Liver (tissue), 8 donors: ENCODE measurements at regions not wholly inside any gene's neighbourhood (a gene's known extent, or its start where the extent isn't known, plus 50 kb on each side); places are given as distances from the start of the nearest gene placed in this dataset.

Source experiments
- DNase-seq: peaks from one replicate; pipeline ENCODE4 v3.0.0-alpha.2; 2017; ENCODE audit warnings: low spot score
- H3K27ac ChIP-seq, 2 donors: one replicate each; pipeline ENCODE4 v1.7.0; 2013; ENCODE audit warnings: inconsistent platforms in 2 of 2, low read length in 2 of 2, control low read depth in 1 of 2, low read depth in 1 of 2, mild to moderate bottlenecking in 1 of 2
- H3K27me3 ChIP-seq, 4 donors: one replicate each; pipeline versions ENCODE4 v1.6.1 to v1.7.0; 2013; ENCODE audit warnings: low read length in 3 of 4, inconsistent platforms in 1 of 4, mild to moderate bottlenecking in 1 of 4, moderate library complexity in 1 of 4; ENCODE audit not compliant: control insufficient read depth in 4 of 4, insufficient read depth in 4 of 4
- H3K36me3 ChIP-seq, 4 donors: one replicate each; pipeline versions ENCODE4 v1.6.1 to v1.7.0; 2013; ENCODE audit warnings: low read length in 3 of 4, mild to moderate bottlenecking in 3 of 4, low read depth in 1 of 4, moderate library complexity in 1 of 4; ENCODE audit not compliant: control insufficient read depth in 4 of 4, insufficient read depth in 3 of 4
- H3K4me1 ChIP-seq, 4 donors: one replicate each; pipeline versions ENCODE4 v1.6.1 to v1.7.0; 2013; ENCODE audit warnings: low read length in 3 of 4, mild to moderate bottlenecking in 3 of 4, moderate library complexity in 1 of 4; ENCODE audit not compliant: control insufficient read depth in 4 of 4, insufficient read depth in 4 of 4
- H3K4me3 ChIP-seq, 3 donors: one replicate each; pipeline versions ENCODE4 v1.6.1 to v1.7.0; 2013; ENCODE audit warnings: low read length in 3 of 3, control low read depth in 1 of 3, low read depth in 1 of 3, mild to moderate bottlenecking in 1 of 3
- H3K9ac ChIP-seq, 2 donors: one replicate each; pipeline ENCODE4 v1.7.0; 2013; ENCODE audit warnings: low read length in 2 of 2, mild to moderate bottlenecking in 2 of 2, moderate library complexity in 2 of 2, control low read depth in 1 of 2, low read depth in 1 of 2
- H3K9me3 ChIP-seq, 4 donors: one replicate each; pipeline versions ENCODE4 v1.6.1 to v1.7.0; 2013; ENCODE audit warnings: low read length in 3 of 4; ENCODE audit not compliant: control insufficient read depth in 4 of 4
- EGR1 ChIP-seq, 2 donors: IDR thresholded peaks; 2 replicates each; pipeline ENCODE4 v1.6.1; 2016 to 2018; ENCODE audit warnings: antibody characterized with exemption in 2 of 2, low read depth in 2 of 2
- FOXA1 ChIP-seq: IDR thresholded peaks from 2 replicates; pipeline ENCODE4 v1.6.1; 2016; ENCODE audit warnings: antibody characterized with exemption
- FOXA2 ChIP-seq: IDR thresholded peaks from 2 replicates; pipeline ENCODE4 v1.6.1; 2016; ENCODE audit warnings: antibody characterized with exemption
- GABPA ChIP-seq, 2 donors: IDR thresholded peaks in 1 of 2; conservative IDR thresholded peaks in 1 of 2; 2 replicates each; pipeline ENCODE4 v1.6.1; 2016; ENCODE audit warnings: antibody characterized with exemption in 2 of 2, mild to moderate bottlenecking in 1 of 2, moderate library complexity in 1 of 2
- HNF4A ChIP-seq, 2 donors: conservative IDR thresholded peaks; 2 replicates each; pipeline ENCODE4 v1.6.1; 2016; ENCODE audit warnings: antibody characterized with exemption in 2 of 2, mild to moderate bottlenecking in 2 of 2
- HNF4G ChIP-seq: IDR thresholded peaks from 2 replicates; pipeline ENCODE4 v1.6.1; 2016; ENCODE audit warnings: antibody characterized with exemption
- JUND ChIP-seq, 2 donors: IDR thresholded peaks; 2 replicates each; pipeline ENCODE4 v1.6.1; 2016; ENCODE audit warnings: antibody characterized with exemption in 2 of 2
- NR2F2 ChIP-seq: IDR thresholded peaks from 2 replicates; pipeline ENCODE4 v1.6.1; 2016; ENCODE audit warnings: antibody characterized with exemption
- RAD21 ChIP-seq, 2 donors: IDR thresholded peaks; 2 replicates each; pipeline ENCODE4 v1.6.1; 2016; ENCODE audit warnings: antibody characterized with exemption in 2 of 2, mild to moderate bottlenecking in 2 of 2
- RXRA ChIP-seq, 2 donors: IDR thresholded peaks; 2 replicates each; pipeline ENCODE4 v1.6.1; 2017 to 2018; ENCODE audit warnings: antibody characterized with exemption in 2 of 2, mild to moderate bottlenecking in 1 of 2
- SP1 ChIP-seq: IDR thresholded peaks from 2 replicates; pipeline ENCODE4 v1.6.1; 2018; ENCODE audit warnings: antibody characterized with exemption, mild to moderate bottlenecking
- TAF1 ChIP-seq: conservative IDR thresholded peaks from 2 replicates; pipeline ENCODE4 v1.6.1; 2016; ENCODE audit warnings: antibody characterized with exemption, mild to moderate bottlenecking
- YY1 ChIP-seq: IDR thresholded peaks from 2 replicates; pipeline ENCODE4 v1.6.1; 2016; ENCODE audit warnings: antibody characterized with exemption, mild to moderate bottlenecking
- WGBS: extraction: QIAGEN DNeasy Blood & Tissue Kit; methylation state at CpG from one replicate; pipeline ENCODE4 v1.1.7; 2013; 5-methylcytosine and 5-hydroxymethylcytosine counted together
- TF ChIP-seq, protein P1 (sequence below): fragments of 150-350 bp; IDR thresholded peaks from 2 replicates; pipeline ENCODE4 v1.5.1; 2017; ENCODE audit warnings: improper control_type of control experiment, low read depth, low read length; ENCODE audit not compliant: missing input control
- TF ChIP-seq, protein P2 (sequence below): IDR thresholded peaks from 2 replicates; pipeline ENCODE4 v1.6.1; 2016; ENCODE audit warnings: antibody characterized with exemption
- TF ChIP-seq, protein P3 (sequence below): IDR thresholded peaks from 2 replicates; pipeline ENCODE4 v1.6.1; 2016; ENCODE audit warnings: antibody characterized with exemption
- TF ChIP-seq, protein P4 (sequence below): IDR thresholded peaks from 2 replicates; pipeline ENCODE4 v1.6.1; 2016; ENCODE audit warnings: antibody characterized with exemption
- TF ChIP-seq, protein P5 (sequence below): IDR thresholded peaks from 2 replicates; pipeline ENCODE4 v1.6.1; 2016; ENCODE audit warnings: antibody characterized with exemption, mild to moderate bottlenecking
- donor health status: healthy.
- donor health status: healthy.
- donor health status: healthy.
- donor health status: healthy.
- donor health status: healthy.

DNA sequence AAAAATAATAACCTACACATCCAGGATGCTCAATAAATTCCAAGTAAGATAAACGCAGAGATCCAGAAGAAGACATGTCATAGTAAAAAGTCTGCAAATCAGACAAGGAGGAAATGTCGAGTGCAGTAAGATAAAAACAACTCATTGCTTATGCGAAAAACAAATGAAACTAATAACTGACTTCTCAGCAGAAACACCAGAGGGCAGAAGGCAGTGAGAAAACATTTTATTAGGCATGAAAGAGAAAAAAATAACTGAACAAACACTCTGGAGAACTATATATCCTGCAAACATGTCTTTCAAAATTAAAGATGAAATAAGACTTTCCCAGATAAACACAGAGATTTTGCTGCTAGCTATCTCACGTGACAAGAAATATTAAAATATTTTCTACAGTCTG is 201.3 kb upstream of the CTSO start (continued):
- no peak for TF ChIP-seq FOXA1
- TF ChIP-seq, protein P1, sequence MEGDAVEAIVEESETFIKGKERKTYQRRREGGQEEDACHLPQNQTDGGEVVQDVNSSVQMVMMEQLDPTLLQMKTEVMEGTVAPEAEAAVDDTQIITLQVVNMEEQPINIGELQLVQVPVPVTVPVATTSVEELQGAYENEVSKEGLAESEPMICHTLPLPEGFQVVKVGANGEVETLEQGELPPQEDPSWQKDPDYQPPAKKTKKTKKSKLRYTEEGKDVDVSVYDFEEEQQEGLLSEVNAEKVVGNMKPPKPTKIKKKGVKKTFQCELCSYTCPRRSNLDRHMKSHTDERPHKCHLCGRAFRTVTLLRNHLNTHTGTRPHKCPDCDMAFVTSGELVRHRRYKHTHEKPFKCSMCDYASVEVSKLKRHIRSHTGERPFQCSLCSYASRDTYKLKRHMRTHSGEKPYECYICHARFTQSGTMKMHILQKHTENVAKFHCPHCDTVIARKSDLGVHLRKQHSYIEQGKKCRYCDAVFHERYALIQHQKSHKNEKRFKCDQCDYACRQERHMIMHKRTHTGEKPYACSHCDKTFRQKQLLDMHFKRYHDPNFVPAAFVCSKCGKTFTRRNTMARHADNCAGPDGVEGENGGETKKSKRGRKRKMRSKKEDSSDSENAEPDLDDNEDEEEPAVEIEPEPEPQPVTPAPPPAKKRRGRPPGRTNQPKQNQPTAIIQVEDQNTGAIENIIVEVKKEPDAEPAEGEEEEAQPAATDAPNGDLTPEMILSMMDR, result no peak
- no peak for TF ChIP-seq SP1
- no peak for TF ChIP-seq YY1
- no peak for TF ChIP-seq NR2F2

DNA sequence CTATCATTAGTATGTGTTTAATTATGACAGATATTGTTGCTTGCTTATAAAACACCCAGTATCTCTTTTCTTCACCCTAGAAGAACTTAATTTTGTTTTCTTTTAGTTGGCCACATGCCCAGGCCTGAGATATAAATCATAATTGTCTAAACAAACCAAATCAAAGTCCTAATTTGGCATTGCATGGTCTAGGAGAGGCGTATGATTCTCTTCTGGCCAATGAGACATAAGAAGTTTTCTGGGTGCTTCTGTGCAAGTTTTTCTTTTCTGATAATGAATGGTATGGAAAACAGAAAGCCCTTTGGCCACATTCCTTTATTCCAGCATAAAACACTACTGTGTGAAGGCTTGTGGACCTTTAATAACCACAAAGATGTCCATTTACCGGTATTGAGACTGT is 192.9 kb upstream of the CTSO start:
- H3K27me3 ChIP-seq, result no peaks in the 10 kb centered on the region
- H3K36me3 ChIP-seq, result no peaks in the 10 kb centered on the region
- no peaks in the 10 kb centered on the region for H3K9me3 ChIP-seq
- no peaks in the 10 kb centered on the region for H3K4me1 ChIP-seq
- H3K27ac ChIP-seq, result no peak overlapping the region
- no peak overlapping the region for H3K4me3 ChIP-seq
- WGBS, result 80% methylated on average over 2 of the region's 2 CpGs
- no peak for DNase-seq
- no peak for TF ChIP-seq GABPA (IDR thresholded peaks at IDR 0.05 in 1 of 2, conservative IDR thresholded peaks at IDR 0.05 in 1 of 2)
- TF ChIP-seq RXRA (IDR thresholded peaks at IDR 0.05), result no peak
- no peak for TF ChIP-seq FOXA2
- TF ChIP-seq, protein P2, sequence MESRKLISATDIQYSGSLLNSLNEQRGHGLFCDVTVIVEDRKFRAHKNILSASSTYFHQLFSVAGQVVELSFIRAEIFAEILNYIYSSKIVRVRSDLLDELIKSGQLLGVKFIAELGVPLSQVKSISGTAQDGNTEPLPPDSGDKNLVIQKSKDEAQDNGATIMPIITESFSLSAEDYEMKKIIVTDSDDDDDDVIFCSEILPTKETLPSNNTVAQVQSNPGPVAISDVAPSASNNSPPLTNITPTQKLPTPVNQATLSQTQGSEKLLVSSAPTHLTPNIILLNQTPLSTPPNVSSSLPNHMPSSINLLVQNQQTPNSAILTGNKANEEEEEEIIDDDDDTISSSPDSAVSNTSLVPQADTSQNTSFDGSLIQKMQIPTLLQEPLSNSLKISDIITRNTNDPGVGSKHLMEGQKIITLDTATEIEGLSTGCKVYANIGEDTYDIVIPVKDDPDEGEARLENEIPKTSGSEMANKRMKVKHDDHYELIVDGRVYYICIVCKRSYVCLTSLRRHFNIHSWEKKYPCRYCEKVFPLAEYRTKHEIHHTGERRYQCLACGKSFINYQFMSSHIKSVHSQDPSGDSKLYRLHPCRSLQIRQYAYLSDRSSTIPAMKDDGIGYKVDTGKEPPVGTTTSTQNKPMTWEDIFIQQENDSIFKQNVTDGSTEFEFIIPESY, result no peak
- TF ChIP-seq HNF4G, result no peak
- TF ChIP-seq YY1, result no peak
- no peak for TF ChIP-seq NR2F2
- no peak for TF ChIP-seq RAD21 (IDR thresholded peaks at IDR 0.05)
- no peak for TF ChIP-seq HNF4A (conservative IDR thresholded peaks at IDR 0.05)
- no peak for TF ChIP-seq FOXA1
- no peak for TF ChIP-seq JUND (IDR thresholded peaks at IDR 0.05)
- TF ChIP-seq TAF1, result no peak
- TF ChIP-seq, protein P3, sequence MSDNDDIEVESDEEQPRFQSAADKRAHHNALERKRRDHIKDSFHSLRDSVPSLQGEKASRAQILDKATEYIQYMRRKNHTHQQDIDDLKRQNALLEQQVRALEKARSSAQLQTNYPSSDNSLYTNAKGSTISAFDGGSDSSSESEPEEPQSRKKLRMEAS, result no peak
- TF ChIP-seq, protein P4, sequence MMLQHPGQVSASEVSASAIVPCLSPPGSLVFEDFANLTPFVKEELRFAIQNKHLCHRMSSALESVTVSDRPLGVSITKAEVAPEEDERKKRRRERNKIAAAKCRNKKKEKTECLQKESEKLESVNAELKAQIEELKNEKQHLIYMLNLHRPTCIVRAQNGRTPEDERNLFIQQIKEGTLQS, result no peak
- TF ChIP-seq, protein P5, sequence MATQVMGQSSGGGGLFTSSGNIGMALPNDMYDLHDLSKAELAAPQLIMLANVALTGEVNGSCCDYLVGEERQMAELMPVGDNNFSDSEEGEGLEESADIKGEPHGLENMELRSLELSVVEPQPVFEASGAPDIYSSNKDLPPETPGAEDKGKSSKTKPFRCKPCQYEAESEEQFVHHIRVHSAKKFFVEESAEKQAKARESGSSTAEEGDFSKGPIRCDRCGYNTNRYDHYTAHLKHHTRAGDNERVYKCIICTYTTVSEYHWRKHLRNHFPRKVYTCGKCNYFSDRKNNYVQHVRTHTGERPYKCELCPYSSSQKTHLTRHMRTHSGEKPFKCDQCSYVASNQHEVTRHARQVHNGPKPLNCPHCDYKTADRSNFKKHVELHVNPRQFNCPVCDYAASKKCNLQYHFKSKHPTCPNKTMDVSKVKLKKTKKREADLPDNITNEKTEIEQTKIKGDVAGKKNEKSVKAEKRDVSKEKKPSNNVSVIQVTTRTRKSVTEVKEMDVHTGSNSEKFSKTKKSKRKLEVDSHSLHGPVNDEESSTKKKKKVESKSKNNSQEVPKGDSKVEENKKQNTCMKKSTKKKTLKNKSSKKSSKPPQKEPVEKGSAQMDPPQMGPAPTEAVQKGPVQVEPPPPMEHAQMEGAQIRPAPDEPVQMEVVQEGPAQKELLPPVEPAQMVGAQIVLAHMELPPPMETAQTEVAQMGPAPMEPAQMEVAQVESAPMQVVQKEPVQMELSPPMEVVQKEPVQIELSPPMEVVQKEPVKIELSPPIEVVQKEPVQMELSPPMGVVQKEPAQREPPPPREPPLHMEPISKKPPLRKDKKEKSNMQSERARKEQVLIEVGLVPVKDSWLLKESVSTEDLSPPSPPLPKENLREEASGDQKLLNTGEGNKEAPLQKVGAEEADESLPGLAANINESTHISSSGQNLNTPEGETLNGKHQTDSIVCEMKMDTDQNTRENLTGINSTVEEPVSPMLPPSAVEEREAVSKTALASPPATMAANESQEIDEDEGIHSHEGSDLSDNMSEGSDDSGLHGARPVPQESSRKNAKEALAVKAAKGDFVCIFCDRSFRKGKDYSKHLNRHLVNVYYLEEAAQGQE, result no peak
- no peak for TF ChIP-seq EGR1 (IDR thresholded peaks at IDR 0.05; ENCODE audit: low read depth in 2 of 2)
- TF ChIP-seq, protein P1, result no peak
- TF ChIP-seq SP1, result no peak
- no peak overlapping the region for H3K9ac ChIP-seq
